HCT116 (cell line): ENCODE measurements at regions not wholly inside any gene's neighbourhood (a gene's known extent, or its start where the extent isn't known, plus 50 kb on each side); places are given as distances from the start of the nearest gene placed in this dataset.

ENCODE experiments used
- ATAC-seq: fragments of 200-7000 bp; cut with Tn5 transposase; 2 replicates; pipeline ENCODE4 v1.9.1; 2020; ENCODE audit warnings: mild to moderate bottlenecking, moderate library complexity
- BruUV-seq: library from RNA; stranded (reverse); fragments of 400-500 nt; replicated peaks from 2 replicates; lab custom pipeline; 2021; lab: Mats Ljungman, UMichigan
- CTCF ChIA-PET: fragments of 300-600 bp; sonication (Branson Sonifier 250); formaldehyde crosslinking; loops from one replicate; lab custom pipeline; 2021; ENCODE audit warnings: antibody characterized with exemption; lab: Charles Lee
- POLR2A ChIA-PET: fragments of 300-600, 350-600 bp; sonication (Branson Sonifier 250); formaldehyde crosslinking; loops from one replicate; lab custom pipeline; 2021; ENCODE audit warnings: antibody characterized with exemption; lab: Charles Lee
- RAD21 ChIA-PET, 2 experiments: fragments of 300-600 bp; sonication (Branson Sonifier 250); formaldehyde crosslinking; loops; one replicate each; lab custom pipeline; 2023; ENCODE audit warnings: low total read pairs in 2 of 2; ENCODE audit not compliant: uncharacterized antibody in 2 of 2, unreplicated experiment in 2 of 2, low non-redundant PET in 1 of 2; lab: Charles Lee
- DNase-seq: peaks from one replicate; pipeline ENCODE4 v3.0.0-alpha.2; 2010; ENCODE audit warnings: low read depth, low spot score
- H2AFZ ChIP-seq: fragments of 200-600 bp; shearing (Covaris generic), sonication (generic); 2 replicates; pipeline ENCODE4 v1.6.1; 2017; ENCODE audit warnings: low read depth, mixed run types, mixed read lengths, antibody characterized with exemption, low read length; ENCODE audit not compliant: poor library complexity, severe bottlenecking
- H3K27ac ChIP-seq: 2 replicates; pipeline ENCODE4 v1.5.1; 2012; ENCODE audit warnings: low read depth, low read length
- H3K27me3 ChIP-seq: fragments of 200-600 bp; sonication (generic); 2 replicates; pipeline ENCODE4 v1.6.1; 2016; ENCODE audit warnings: mixed run types, low read length, mixed read lengths; ENCODE audit not compliant: insufficient read depth
- H3K36me3 ChIP-seq, 2 experiments: fragments of 200-500 bp in 1 of 2; fragments of 200-600 bp in 1 of 2; sonication (Bioruptor generic) in 1 of 2; sonication (generic) in 1 of 2; 2 replicates each; pipeline versions ENCODE4 v1.5.1 to v1.6.1; 2014 to 2016; ENCODE audit warnings: low read length in 2 of 2, inconsistent platforms in 1 of 2, mixed read lengths in 1 of 2, mixed run types in 1 of 2; ENCODE audit not compliant: insufficient read depth in 2 of 2, control insufficient read depth in 1 of 2
- H3K4me1 ChIP-seq, 2 experiments: fragments of 200-600 bp in 1 of 2; sonication (generic) in 1 of 2; 2 replicates each; pipeline versions ENCODE4 v1.5.1 to v1.6.1; 2012 to 2017; ENCODE audit warnings: low read length in 2 of 2, inconsistent platforms in 1 of 2, mild to moderate bottlenecking in 1 of 2, mixed read lengths in 1 of 2, mixed run types in 1 of 2, moderate library complexity in 1 of 2; ENCODE audit not compliant: insufficient read depth in 2 of 2, control insufficient read depth in 1 of 2
- H3K4me2 ChIP-seq: fragments of 200-600 bp; sonication (generic); 2 replicates; pipeline ENCODE4 v1.6.1; 2017; ENCODE audit warnings: mixed run types, low read length, mixed read lengths
- H3K4me3 ChIP-seq, 2 experiments: fragments of 200-600 bp in 1 of 2; sonication (generic) in 1 of 2; replicated peaks in 1 of 2; 2 replicates each; pipeline ENCODE4 v1.5.1; 2011 to 2016; ENCODE audit warnings: low read length in 2 of 2, control low read depth in 1 of 2, low read depth in 1 of 2, mild to moderate bottlenecking in 1 of 2, mixed read lengths in 1 of 2, mixed run types in 1 of 2
- H3K79me2 ChIP-seq: fragments of 200-600 bp; sonication (generic); 2 replicates; pipeline ENCODE4 v1.6.1; 2017; ENCODE audit warnings: mild to moderate bottlenecking, mixed run types, low read length, moderate library complexity, mixed read lengths; ENCODE audit not compliant: insufficient read depth
- H3K9ac ChIP-seq: fragments of 200-600 bp; sonication (generic); 2 replicates; pipeline ENCODE4 v1.6.1; 2016; ENCODE audit warnings: low read length, mixed read lengths
- H3K9me2 ChIP-seq: fragments of 200-600 bp; sonication (generic), shearing (Covaris generic); 2 replicates; pipeline ENCODE4 v1.6.1; 2017; ENCODE audit warnings: mixed run types, mild to moderate bottlenecking, moderate library complexity; ENCODE audit not compliant: insufficient read depth
- H3K9me3 ChIP-seq, 2 experiments: fragments of 200-500 bp in 1 of 2; fragments of 200-600 bp in 1 of 2; sonication (Bioruptor generic) in 1 of 2; sonication (generic) in 1 of 2; 2 replicates each; pipeline ENCODE4 v1.6.1; 2014 to 2017; ENCODE audit warnings: low read length in 2 of 2, mixed read lengths in 2 of 2, inconsistent platforms in 1 of 2, low read depth in 1 of 2, mild to moderate bottlenecking in 1 of 2, mixed run types in 1 of 2, moderate library complexity in 1 of 2; ENCODE audit not compliant: control insufficient read depth in 1 of 2, insufficient read depth in 1 of 2
- H4K20me1 ChIP-seq: fragments of 200-600 bp; sonication (generic), shearing (Covaris generic); 2 replicates; pipeline ENCODE4 v1.6.1; 2017; ENCODE audit warnings: mixed run types, mild to moderate bottlenecking, moderate library complexity; ENCODE audit not compliant: insufficient read depth
- ELF1 ChIP-seq: IDR thresholded peaks from 2 replicates; pipeline ENCODE4 v1.6.1; 2012; ENCODE audit warnings: low read depth, borderline replicate concordance
- FOSL1 ChIP-seq: IDR thresholded peaks from 2 replicates; pipeline ENCODE4 v1.6.1; 2012; ENCODE audit warnings: low read depth
- MAX ChIP-seq: IDR thresholded peaks from 2 replicates; pipeline ENCODE4 v1.6.1; 2012
- REST ChIP-seq: IDR thresholded peaks from 2 replicates; pipeline ENCODE4 v1.6.1; 2012; ENCODE audit warnings: low read depth
- SP1 ChIP-seq: IDR thresholded peaks from 2 replicates; pipeline ENCODE4 v1.6.1; 2012; ENCODE audit warnings: low read depth
- ZBTB33 ChIP-seq: IDR thresholded peaks from 2 replicates; pipeline ENCODE4 v1.6.1; 2011; ENCODE audit warnings: mild to moderate bottlenecking, low read length, moderate library complexity; ENCODE audit not compliant: insufficient replicate concordance; ENCODE audit errors: extremely low read depth
- intact Hi-C: fragments of 100-400 bp; cut with micrococcal nuclease; formaldehyde crosslinking; loops from 2 replicates; pipeline ENCODE4 v1.10.0; 2022

GRCh38 chr11:128236506-128237498 is 350.6 kb downstream of the ETS1 start:
- no peaks in the 10 kb centered on the region for H3K79me2 ChIP-seq
- ChIA-PET RAD21 (no interaction called here), POLR2A (no interaction called here), CTCF (no interaction called here)
- intact Hi-C loops: no loop called here
- H3K4me2 ChIP-seq: no peak overlapping the region
- H3K36me3 ChIP-seq: no peaks in the 10 kb centered on the region
- no peaks in the 10 kb centered on the region for H3K4me1 ChIP-seq
- no peaks in the 10 kb centered on the region for H3K9me2 ChIP-seq
- H3K4me3 ChIP-seq: no peak overlapping the region
- H3K9ac ChIP-seq: no peak overlapping the region
- H3K9me3 ChIP-seq: no peaks in the 10 kb centered on the region
- H2AFZ ChIP-seq: no peak overlapping the region
- BruUV-seq: no TSS peak
- ATAC-seq (no peak), DNase-seq (no peak)
- no peak for TF ChIP-seq MAX
- no peak for TF ChIP-seq FOSL1
- TF ChIP-seq ZBTB33: no peak
- no peak for TF ChIP-seq REST
- TF ChIP-seq ELF1: no peak
- no peak for TF ChIP-seq SP1
- H3K27me3 ChIP-seq: no peaks in the 10 kb centered on the region
- no peaks in the 10 kb centered on the region for H4K20me1 ChIP-seq
- H3K27ac ChIP-seq: no peak overlapping the region
